K562 (cell line): ENCODE measurements at regions not wholly inside any gene's neighbourhood (a gene's known extent, or its start where the extent isn't known, plus 50 kb on each side); places are given as distances from the start of the nearest gene placed in this dataset.

Experiments used
- ATAC-seq: fragments of 200-7000 bp; cut with Tn5 transposase; 3 replicates; pipeline ENCODE4 v1.9.1; 2020; ENCODE audit warnings: moderate library complexity
- BruUV-seq: library from RNA; stranded (reverse); fragments of 400-500 nt; replicated peaks from 2 replicates; lab custom pipeline; 2021; lab: Mats Ljungman, UMichigan
- CTCF ChIA-PET: fragments of 300-600 bp; formaldehyde crosslinking; extraction: SDS; loops from one replicate; lab custom pipeline; 2021; ENCODE audit warnings: low intra/inter-chr PET ratio; lab: Yijun Ruan, JAX
- POLR2A ChIA-PET: fragments of 300-600, 350-650 bp; sonication (Branson Sonifier 250); formaldehyde crosslinking; extraction: SDS; loops from one replicate; lab custom pipeline; 2021; ENCODE audit warnings: antibody characterized with exemption, inconsistent platforms; lab: Yijun Ruan, JAX
- DNase-seq, 4 experiments: peaks; one replicate each; pipeline versions ENCODE4 v3.0.0 to v3.0.0-alpha.2; 2011 to 2018; ENCODE audit warnings: low spot score in 3 of 4, mixed read lengths in 3 of 4; ENCODE audit errors: extremely low read depth in 1 of 4
- FAIRE-seq: peaks from 2 replicates; lab custom pipeline; 2011; peaks lifted over from hg19 to GRCh38; lab: Jason Lieb, UNC
- H2AFZ ChIP-seq: 2 replicates; pipeline ENCODE4 v1.6.0; 2011; ENCODE audit warnings: low read depth, low read length, control low read depth, inconsistent platforms
- H3K27ac ChIP-seq: fragments of 200-600 bp; 3 replicates; pipeline ENCODE4 v1.8.0; 2011; ENCODE audit warnings: low read depth, mild to moderate bottlenecking, control low read depth, inconsistent platforms, low read length, moderate library complexity, mixed read lengths; ENCODE audit errors: extremely low read depth
- H3K27me3 ChIP-seq, 2 experiments: fragments of 300-600 bp in 1 of 2; 2 replicates in 1 of 2; 3 replicates in 1 of 2; pipeline versions ENCODE4 v1.6.0 to v1.8.0; 2011; ENCODE audit warnings: inconsistent platforms in 2 of 2, low read length in 2 of 2, mild to moderate bottlenecking in 1 of 2, mixed read lengths in 1 of 2, moderate library complexity in 1 of 2; ENCODE audit not compliant: control insufficient read depth in 2 of 2, insufficient read depth in 2 of 2
- H3K36me3 ChIP-seq: fragments of 300-600 bp; 3 replicates; pipeline ENCODE4 v1.8.0; 2011; ENCODE audit warnings: mild to moderate bottlenecking, low read length, inconsistent platforms; ENCODE audit not compliant: control insufficient read depth, insufficient read depth
- H3K4me1 ChIP-seq, 2 experiments: fragments of 200-600 bp in 1 of 2; replicated peaks in 1 of 2; 2 replicates in 1 of 2; 3 replicates in 1 of 2; pipeline versions ENCODE4 v1.5.1 to v1.8.0; 2011; ENCODE audit warnings: inconsistent platforms in 2 of 2, low read length in 2 of 2, mild to moderate bottlenecking in 1 of 2, mixed read lengths in 1 of 2, moderate library complexity in 1 of 2; ENCODE audit not compliant: control insufficient read depth in 2 of 2, insufficient read depth in 2 of 2
- H3K4me2 ChIP-seq: 2 replicates; pipeline ENCODE4 v1.6.1; 2011; ENCODE audit warnings: low read length, control low read depth, inconsistent platforms, mixed read lengths; ENCODE audit not compliant: insufficient read depth
- H3K4me3 ChIP-seq: fragments of 200-600 bp; sonication (generic), shearing (Covaris generic); 2 replicates; pipeline ENCODE4 v1.5.1; 2016; ENCODE audit warnings: control low read depth, inconsistent platforms
- H3K79me2 ChIP-seq: fragments of 200-600 bp; 3 replicates; pipeline ENCODE4 v1.8.0; 2011; ENCODE audit warnings: low read length, inconsistent platforms; ENCODE audit not compliant: control insufficient read depth, insufficient read depth
- H3K9ac ChIP-seq, 2 experiments: 2 replicates each; pipeline versions ENCODE4 v1.6.0 to v1.6.1; 2011; ENCODE audit warnings: low read depth in 2 of 2, low read length in 2 of 2, control low read depth in 1 of 2, inconsistent platforms in 1 of 2, mild to moderate bottlenecking in 1 of 2, mixed read lengths in 1 of 2; ENCODE audit not compliant: insufficient read depth in 1 of 2
- H3K9me1 ChIP-seq: one replicate; pipeline ENCODE4 v1.6.0; 2011; ENCODE audit warnings: inconsistent platforms, mild to moderate bottlenecking, low read length, moderate library complexity; ENCODE audit not compliant: control insufficient read depth, insufficient read depth
- H3K9me3 ChIP-seq: replicated peaks from 2 replicates; pipeline ENCODE4 v1.5.1; 2011; ENCODE audit warnings: low read depth, low read length, inconsistent platforms; ENCODE audit not compliant: control insufficient read depth, insufficient read depth
- H4K20me1 ChIP-seq: replicated peaks from 2 replicates; pipeline ENCODE4 v1.6.1; 2011; ENCODE audit warnings: low read length, inconsistent platforms, mixed read lengths; ENCODE audit not compliant: control insufficient read depth, insufficient read depth
- CHD4 ChIP-seq: fragments of 200-600 bp; sonication (generic); IDR thresholded peaks from 3 replicates; pipeline ENCODE4 v1.6.1; 2012; ENCODE audit warnings: low read depth, mild to moderate bottlenecking, mixed read lengths, low read length, inconsistent platforms; ENCODE audit not compliant: insufficient read depth, insufficient replicate concordance, poor library complexity, severe bottlenecking
- CSDE1 ChIP-seq, 2 experiments: fragments of 450-650 bp; IDR thresholded peaks; 2 replicates each; pipeline ENCODE4 v1.6.1; 2016; ENCODE audit warnings: mild to moderate bottlenecking in 1 of 2
- E2F3 ChIP-seq: fragments of 250-450 bp; sonication (Bioruptor Pico); IDR thresholded peaks from 2 replicates; pipeline ENCODE4 v1.4.0; 2020; ENCODE audit warnings: mild to moderate bottlenecking
- FOXJ3 ChIP-seq: sonication (generic); formaldehyde crosslinking; IDR thresholded peaks from 2 replicates; pipeline ENCODE4 v1.4.0; 2020; ENCODE audit warnings: mild to moderate bottlenecking, missing genetic modification reagents
- KDM4B ChIP-seq, 2 experiments: fragments of 450-650 bp in 1 of 2; sonication (generic) in 1 of 2; IDR thresholded peaks; 2 replicates each; pipeline ENCODE4 v1.6.1; 2016 to 2017; ENCODE audit warnings: borderline replicate concordance in 2 of 2, antibody characterized with exemption in 1 of 2, low read depth in 1 of 2, mild to moderate bottlenecking in 1 of 2
- TCF7L2 ChIP-seq: fragments of 150-350 bp; IDR thresholded peaks from 2 replicates; pipeline ENCODE4 v1.6.1; 2016; ENCODE audit warnings: low read depth, mild to moderate bottlenecking, low read length, moderate library complexity
- ZNF184 ChIP-seq: sonication (generic); formaldehyde crosslinking; IDR thresholded peaks from 2 replicates; pipeline ENCODE4 v1.5.0; 2020; ENCODE audit warnings: missing genetic modification reagents
- ZNF217 ChIP-seq: sonication (generic); formaldehyde crosslinking; IDR thresholded peaks from 2 replicates; pipeline ENCODE4 v1.8.0; 2022; ENCODE audit warnings: mild to moderate bottlenecking, missing genetic modification reagents
- ZNF253 ChIP-seq: fragments of 250-450 bp; sonication (Bioruptor Pico); conservative IDR thresholded peaks from 2 replicates; pipeline ENCODE4 v1.6.1; 2021; ENCODE audit warnings: mild to moderate bottlenecking
- ZNF699 ChIP-seq: fragments of 250-450 bp; sonication (Bioruptor Pico); IDR thresholded peaks from 2 replicates; pipeline ENCODE4 v1.8.0; 2021; ENCODE audit warnings: mild to moderate bottlenecking, moderate library complexity; ENCODE audit not compliant: insufficient replicate concordance
- WGBS: fragments of 100-300 bp; shearing (Covaris generic); methylation state at CpG from one replicate; pipeline ENCODE4 v1.1.6; 2016; ENCODE audit warnings: low coverage, mixed read lengths; ENCODE audit not compliant: insufficient coverage; ENCODE audit errors: missing lambda C conversion rate; 5-methylcytosine and 5-hydroxymethylcytosine counted together
- in situ Hi-C: fragments of 300-500 bp; cut with MboI; formaldehyde crosslinking; loops from 4 replicates; pipeline ENCODE4 v1.15.0; 2018; ENCODE audit warnings: inconsistent platforms, mixed read lengths
- intact Hi-C: fragments of 100-400 bp; cut with micrococcal nuclease; formaldehyde crosslinking; loops from 2 replicates; pipeline ENCODE4 v1.14.2; 2022
- TF ChIP-seq, protein P1 (sequence below): fragments of 250-450 bp; sonication (Bioruptor Pico); IDR thresholded peaks from 2 replicates; pipeline ENCODE4 v1.8.0; 2021; ENCODE audit warnings: moderate library complexity, mild to moderate bottlenecking, inconsistent platforms
- TF ChIP-seq, protein P2 (sequence below): fragments of 450-650 bp; IDR thresholded peaks from 2 replicates; pipeline ENCODE4 v1.6.1; 2017; ENCODE audit warnings: antibody characterized with exemption, mild to moderate bottlenecking

DNA sequence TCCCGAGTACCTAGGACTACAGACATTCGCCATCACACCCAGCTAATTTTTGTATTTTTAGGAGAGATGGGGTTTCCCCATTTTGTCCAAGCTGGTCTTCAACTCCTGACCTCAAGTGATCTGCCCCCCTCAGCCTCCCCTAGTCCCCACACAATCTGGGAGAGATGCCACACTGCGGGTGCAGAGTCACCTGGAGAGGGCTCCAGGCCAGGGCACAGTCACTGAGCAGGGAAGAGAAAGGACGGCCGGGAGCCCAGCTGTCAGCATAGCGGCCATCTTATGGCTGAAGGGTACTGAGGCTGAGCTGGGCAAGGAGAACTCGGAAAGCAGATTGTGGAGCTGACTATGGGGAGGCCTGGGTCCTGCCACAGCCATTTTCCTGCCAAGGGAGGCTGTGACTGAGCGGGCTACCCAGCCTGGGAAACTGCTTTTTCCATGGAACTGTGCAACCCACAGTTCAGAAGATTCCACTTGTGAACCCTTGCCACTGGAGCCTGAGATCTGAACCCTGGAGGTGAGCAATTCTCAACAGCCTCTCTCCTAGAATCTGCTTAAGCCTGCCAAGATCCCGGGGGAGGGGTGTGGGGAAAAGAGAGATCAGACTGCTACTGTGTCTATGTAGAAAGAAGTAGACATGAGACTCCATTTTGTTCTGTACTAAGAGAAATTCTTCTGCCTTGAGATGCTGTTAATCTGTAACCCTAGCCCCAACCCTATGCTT is 109.2 kb downstream of the ZNF486 start (continued):
- TF ChIP-seq E2F3 (no peak), ZNF253 (CRISPR knock-in tag) (no peak)

DNA sequence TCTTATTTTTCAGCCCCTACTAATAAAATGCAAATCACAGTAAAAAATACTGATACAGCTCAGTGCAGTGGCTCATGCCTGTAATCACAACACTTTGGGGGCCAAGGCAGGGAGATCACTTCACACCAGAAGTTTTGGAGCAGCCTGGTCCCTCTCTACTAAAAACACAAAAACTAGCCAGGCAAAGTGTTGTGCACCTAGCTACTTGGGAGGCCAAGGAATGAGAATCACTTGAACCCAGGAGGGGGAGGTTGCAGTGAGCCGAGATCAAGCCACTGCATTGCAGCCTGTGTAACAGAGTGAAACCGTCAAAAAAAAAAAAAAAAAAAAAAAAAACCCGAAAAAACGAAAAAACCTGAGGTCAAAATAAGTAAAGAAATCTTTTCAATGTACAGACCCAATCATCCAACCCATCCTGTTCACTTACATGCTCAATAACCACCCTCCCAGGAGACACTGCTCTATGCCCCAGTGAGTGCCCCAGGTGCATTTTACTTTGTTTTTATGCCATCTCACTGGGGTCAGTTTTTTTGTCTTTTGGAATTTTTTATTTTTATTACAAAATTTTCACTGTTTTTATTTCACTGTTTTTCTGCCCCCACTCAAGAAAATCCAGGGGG is 107.0 kb downstream of the ZNF486 start:
- Histone ChIP-seq H3K36me3 (no peaks in the 10 kb centered on the region), H4K20me1 (no peaks in the 10 kb centered on the region), H3K4me3 (no peak overlapping the region), H3K27ac (no peak overlapping the region), H3K9me1 (no peaks in the 10 kb centered on the region), H3K79me2 (no peaks in the 10 kb centered on the region), H3K4me1 (no peaks in the 10 kb centered on the region), H3K4me2 (no peak overlapping the region)
- WGBS, result 0% methylated on average over 3 of the region's 4 CpGs
- in situ Hi-C loops, result no loop called here
- no peak for DNase-seq
- BruUV-seq, result no TSS peak
- POLR2A ChIA-PET, result no interaction called here
- FAIRE-seq, result no peak
- no peak for TF ChIP-seq FOXJ3 (CRISPR knock-in tag)
- no peak for TF ChIP-seq KDM4B (IDR thresholded peaks at IDR 0.05; ENCODE audit: borderline replicate concordance in 2 of 2, low read depth in 1 of 2)
- TF ChIP-seq CSDE1 (IDR thresholded peaks at IDR 0.05), result no peak
- TF ChIP-seq, protein P1, sequence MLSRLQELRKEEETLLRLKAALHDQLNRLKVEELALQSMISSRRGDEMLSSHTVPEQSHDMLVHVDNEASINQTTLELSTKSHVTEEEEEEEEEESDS (CRISPR knock-in tag), result no peak
- no peak for TF ChIP-seq ZNF184 (CRISPR knock-in tag)
- no peak for TF ChIP-seq ZNF699
- no peak for TF ChIP-seq ZNF217 (CRISPR knock-in tag)
- TF ChIP-seq TCF7L2, result no peak
- TF ChIP-seq, protein P2, sequence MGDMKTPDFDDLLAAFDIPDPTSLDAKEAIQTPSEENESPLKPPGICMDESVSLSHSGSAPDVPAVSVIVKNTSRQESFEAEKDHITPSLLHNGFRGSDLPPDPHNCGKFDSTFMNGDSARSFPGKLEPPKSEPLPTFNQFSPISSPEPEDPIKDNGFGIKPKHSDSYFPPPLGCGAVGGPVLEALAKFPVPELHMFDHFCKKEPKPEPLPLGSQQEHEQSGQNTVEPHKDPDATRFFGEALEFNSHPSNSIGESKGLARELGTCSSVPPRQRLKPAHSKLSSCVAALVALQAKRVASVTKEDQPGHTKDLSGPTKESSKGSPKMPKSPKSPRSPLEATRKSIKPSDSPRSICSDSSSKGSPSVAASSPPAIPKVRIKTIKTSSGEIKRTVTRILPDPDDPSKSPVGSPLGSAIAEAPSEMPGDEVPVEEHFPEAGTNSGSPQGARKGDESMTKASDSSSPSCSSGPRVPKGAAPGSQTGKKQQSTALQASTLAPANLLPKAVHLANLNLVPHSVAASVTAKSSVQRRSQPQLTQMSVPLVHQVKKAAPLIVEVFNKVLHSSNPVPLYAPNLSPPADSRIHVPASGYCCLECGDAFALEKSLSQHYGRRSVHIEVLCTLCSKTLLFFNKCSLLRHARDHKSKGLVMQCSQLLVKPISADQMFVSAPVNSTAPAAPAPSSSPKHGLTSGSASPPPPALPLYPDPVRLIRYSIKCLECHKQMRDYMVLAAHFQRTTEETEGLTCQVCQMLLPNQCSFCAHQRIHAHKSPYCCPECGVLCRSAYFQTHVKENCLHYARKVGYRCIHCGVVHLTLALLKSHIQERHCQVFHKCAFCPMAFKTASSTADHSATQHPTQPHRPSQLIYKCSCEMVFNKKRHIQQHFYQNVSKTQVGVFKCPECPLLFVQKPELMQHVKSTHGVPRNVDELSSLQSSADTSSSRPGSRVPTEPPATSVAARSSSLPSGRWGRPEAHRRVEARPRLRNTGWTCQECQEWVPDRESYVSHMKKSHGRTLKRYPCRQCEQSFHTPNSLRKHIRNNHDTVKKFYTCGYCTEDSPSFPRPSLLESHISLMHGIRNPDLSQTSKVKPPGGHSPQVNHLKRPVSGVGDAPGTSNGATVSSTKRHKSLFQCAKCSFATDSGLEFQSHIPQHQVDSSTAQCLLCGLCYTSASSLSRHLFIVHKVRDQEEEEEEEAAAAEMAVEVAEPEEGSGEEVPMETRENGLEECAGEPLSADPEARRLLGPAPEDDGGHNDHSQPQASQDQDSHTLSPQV, result no peak
- TF ChIP-seq CHD4, result no peak
- TF ChIP-seq, all 486 proteins: peak for 0
- Histone ChIP-seq H2AFZ (no peak overlapping the region), H3K9me3 (no peaks in the 10 kb centered on the region), H3K27me3 (no peaks in the 10 kb centered on the region), H3K9ac (no peak overlapping the region)
- no peak for ATAC-seq
- intact Hi-C loops, result no loop called here
- CTCF ChIA-PET, result no interaction called here
